Caco-2 (cell line): ENCODE measurements at regions not wholly inside any gene's neighbourhood (a gene's known extent, or its start where the extent isn't known, plus 50 kb on each side); places are given as distances from the start of the nearest gene placed in this dataset.
"Not testable (repeated sequence)": the region's sequence is repeated elsewhere in the genome, so short reads cannot be mapped to it uniquely, and the experiment has no call there.

ENCODE experiments used
- BruUV-seq: library from RNA; stranded (reverse); fragments of 400-500 nt; replicated peaks from 2 replicates; lab custom pipeline; 2021; lab: Mats Ljungman, UMichigan
- CTCF ChIA-PET: fragments of 300-600 bp; sonication (Branson Sonifier 250); formaldehyde crosslinking; loops from one replicate; lab custom pipeline; 2022; ENCODE audit warnings: antibody characterized with exemption; lab: Charles Lee
- POLR2A ChIA-PET: fragments of 300-600 bp; sonication (Branson Sonifier 250); formaldehyde crosslinking; loops from one replicate; lab custom pipeline; 2022; ENCODE audit warnings: antibody characterized with exemption; lab: Charles Lee
- DNase-seq, 2 experiments: peaks; one replicate each; pipeline versions ENCODE4 v3.0.0 to v3.0.0-alpha.2; 2020 to 2022
- H3K27me3 ChIP-seq: replicated peaks from 2 replicates; pipeline ENCODE4 v1.6.0; 2011; ENCODE audit warnings: low read length; ENCODE audit not compliant: control insufficient read depth, insufficient read depth
- H3K36me3 ChIP-seq: 2 replicates; pipeline ENCODE4 v1.5.1; 2011; ENCODE audit warnings: low read length; ENCODE audit not compliant: control insufficient read depth, insufficient read depth
- H3K4me1 ChIP-seq: fragments of 250-450 bp; sonication (Bioruptor Pico); 2 replicates; pipeline ENCODE4 v1.5.1; 2020; ENCODE audit warnings: mild to moderate bottlenecking
- H3K4me3 ChIP-seq: 2 replicates; pipeline ENCODE4 v1.5.1; 2011; ENCODE audit warnings: low read depth, mild to moderate bottlenecking, control low read depth, low read length
- H3K9me3 ChIP-seq: fragments of 250-450 bp; sonication (Bioruptor Pico); 2 replicates; pipeline ENCODE4 v1.5.1; 2020; ENCODE audit warnings: mild to moderate bottlenecking, moderate library complexity
- H3K27ac Mint-ChIP-seq: one replicate; pipeline ENCODE4 v1.8.0; 2022; ENCODE audit warnings: mixed read lengths; ENCODE audit not compliant: unreplicated experiment
- H3K27me3 Mint-ChIP-seq: one replicate; pipeline ENCODE4 v1.8.0; 2022; ENCODE audit warnings: mixed read lengths; ENCODE audit not compliant: insufficient read depth, unreplicated experiment
- H3K36me3 Mint-ChIP-seq: one replicate; pipeline ENCODE4 v1.8.0; 2022; ENCODE audit warnings: mild to moderate bottlenecking, mixed read lengths; ENCODE audit not compliant: insufficient read depth, unreplicated experiment
- H3K4me1 Mint-ChIP-seq: one replicate; pipeline ENCODE4 v1.8.0; 2022; ENCODE audit warnings: low read depth, mixed read lengths; ENCODE audit not compliant: unreplicated experiment
- H3K4me3 Mint-ChIP-seq: one replicate; pipeline ENCODE4 v1.8.0; 2022; ENCODE audit warnings: mild to moderate bottlenecking, moderate library complexity, mixed read lengths; ENCODE audit not compliant: unreplicated experiment
- H3K9me3 Mint-ChIP-seq: one replicate; pipeline ENCODE4 v1.8.0; 2022; ENCODE audit warnings: mixed read lengths; ENCODE audit not compliant: unreplicated experiment
- CTCF ChIP-seq, 2 experiments: fragments of 200-600 bp in 1 of 2; IDR thresholded peaks; 1 replicate in 1 of 2; 2 replicates in 1 of 2; pipeline versions ENCODE4 v1.5.1 to v1.8.0; 2011 to 2022; ENCODE audit warnings: antibody characterized with exemption in 1 of 2, control low read depth in 1 of 2, inconsistent platforms in 1 of 2, low read depth in 1 of 2, low read length in 1 of 2, mild to moderate bottlenecking in 1 of 2, moderate library complexity in 1 of 2; ENCODE audit not compliant: insufficient read depth in 1 of 2, severe bottlenecking in 1 of 2, unreplicated experiment in 1 of 2
- intact Hi-C: fragments of 100-400 bp; cut with micrococcal nuclease; formaldehyde crosslinking; loops from one replicate; pipeline ENCODE4 v1.10.0; 2022; ENCODE audit not compliant: unreplicated experiment

- no peaks in the 10 kb centered on the region for H3K36me3 Mint-ChIP-seq
- CTCF ChIA-PET, result no interaction called here
- no TSS peak for BruUV-seq
- Histone ChIP-seq H3K4me1 (peaks cover 13% of the 10 kb centered on the region), H3K9me3 (no peaks in the 10 kb centered on the region), H3K27me3 (no peaks in the 10 kb centered on the region), H3K36me3 (no peaks in the 10 kb centered on the region), H3K4me3 (no peak overlapping the region)
- intact Hi-C loops, result no loop called here
- no peaks in the 10 kb centered on the region for H3K4me1 Mint-ChIP-seq
- TF ChIP-seq CTCF (IDR thresholded peaks at IDR 0.05; ENCODE audit: insufficient read depth in 1 of 2, low read depth in 1 of 2, low read length in 1 of 2, severe bottlenecking in 1 of 2, unreplicated experiment in 1 of 2), result no peak
- no peak for DNase-seq
- H3K27ac Mint-ChIP-seq, result no peak overlapping the region
- no peaks in the 10 kb centered on the region for H3K27me3 Mint-ChIP-seq
- no peaks in the 10 kb centered on the region for H3K9me3 Mint-ChIP-seq
- no peak overlapping the region for H3K4me3 Mint-ChIP-seq
- POLR2A ChIA-PET, result no interaction called here
Measured at GRCh38 chr5:14028188-14028587, 83.7 kb upstream of the DNAH5 start.

GRCh38 chr5:14025569-14026286 is 81.2 kb upstream of the DNAH5 start:
- Mint-ChIP-seq H3K4me3 (no peak overlapping the region), H3K4me1 (no peaks in the 10 kb centered on the region)
- no peak for TF ChIP-seq CTCF (IDR thresholded peaks at IDR 0.05; ENCODE audit: insufficient read depth in 1 of 2, low read depth in 1 of 2, low read length in 1 of 2, severe bottlenecking in 1 of 2, unreplicated experiment in 1 of 2)

GRCh38 chr5:14022971-14023370 is 78.5 kb upstream of the DNAH5 start:
- ChIA-PET CTCF (no interaction called here), POLR2A (no interaction called here)
- Histone ChIP-seq H3K4me3 (no peak overlapping the region), H3K27me3 (no peaks in the 10 kb centered on the region), H3K36me3 (no peaks in the 10 kb centered on the region), H3K9me3 (no peaks in the 10 kb centered on the region), H3K4me1 (peaks cover 13% of the 10 kb centered on the region)
- Mint-ChIP-seq H3K4me1 (no peaks in the 10 kb centered on the region), H3K4me3 (no peak overlapping the region), H3K27me3 (no peaks in the 10 kb centered on the region), H3K36me3 (no peaks in the 10 kb centered on the region), H3K9me3 (no peaks in the 10 kb centered on the region), H3K27ac (no peak overlapping the region)
- no peak for TF ChIP-seq CTCF (IDR thresholded peaks at IDR 0.05; ENCODE audit: insufficient read depth in 1 of 2, low read depth in 1 of 2, low read length in 1 of 2, severe bottlenecking in 1 of 2, unreplicated experiment in 1 of 2)
- no peak for DNase-seq
- no TSS peak for BruUV-seq
- intact Hi-C loops, result no loop called here

More at GRCh38 chr5:14025569-14026286, 81.2 kb upstream of the DNAH5 start:
- peaks cover 13% of the 10 kb centered on the region for H3K4me1 ChIP-seq
- H3K36me3 Mint-ChIP-seq, result no peaks in the 10 kb centered on the region
- ChIA-PET CTCF (no interaction called here), POLR2A (no interaction called here)
- no peaks in the 10 kb centered on the region for H3K9me3 ChIP-seq
- H3K27me3 ChIP-seq, result no peaks in the 10 kb centered on the region
- H3K27ac Mint-ChIP-seq, result no peak overlapping the region
- intact Hi-C loops, result no loop called here
- H3K9me3 Mint-ChIP-seq, result no peaks in the 10 kb centered on the region
- BruUV-seq, result no TSS peak
- H3K36me3 ChIP-seq, result no peaks in the 10 kb centered on the region
- no peak overlapping the region for H3K4me3 ChIP-seq
- DNase-seq, result no peak
- no peaks in the 10 kb centered on the region for H3K27me3 Mint-ChIP-seq

GRCh38 chr5:14020944-14021343 is 76.5 kb upstream of the DNAH5 start:
- POLR2A ChIA-PET, BruUV-seq, intact Hi-C loops: not testable (repeated sequence)

More at GRCh38 chr5:14020944-14021343, 76.5 kb upstream of the DNAH5 start:
- H3K9me3 ChIP-seq, H3K36me3 ChIP-seq, H3K27me3 Mint-ChIP-seq, DNase-seq, H3K4me1 ChIP-seq, H3K4me3 Mint-ChIP-seq, H3K4me3 ChIP-seq, H3K36me3 Mint-ChIP-seq, H3K27ac Mint-ChIP-seq, H3K27me3 ChIP-seq, CTCF ChIA-PET, H3K9me3 Mint-ChIP-seq, H3K4me1 Mint-ChIP-seq: not testable (repeated sequence)
